HL-60 (cell line): ENCODE measurements at regions not wholly inside any gene's neighbourhood (a gene's known extent, or its start where the extent isn't known, plus 50 kb on each side); places are given as distances from the start of the nearest gene placed in this dataset.

ENCODE experiments used
- CTCF ChIP-seq: IDR thresholded peaks from one replicate; pipeline ENCODE4 v1.5.1; 2011; ENCODE audit warnings: low read length, control low read depth, inconsistent platforms; ENCODE audit not compliant: insufficient read depth
- POLR2AphosphoS5 ChIP-seq: IDR thresholded peaks from 2 replicates; pipeline ENCODE4 v1.6.1; 2012; ENCODE audit warnings: low read depth

- no peak for TF ChIP-seq CTCF
- TF ChIP-seq POLR2AphosphoS5 = no peak
These were observed 2083.0 kb upstream of the CELF4 start for GRCh38 chr18:39648616-39649015.
